22Rv1 (cell line): ENCODE measurements at regions not wholly inside any gene's neighbourhood (a gene's known extent, or its start where the extent isn't known, plus 50 kb on each side); places are given as distances from the start of the nearest gene placed in this dataset.

Experiments used
- H3K27ac ChIP-seq: fragments of 450-650 bp; 2 replicates; pipeline ENCODE4 v1.5.1; 2017
- CTCF ChIP-seq: fragments of 450-650 bp; IDR thresholded peaks from 2 replicates; pipeline ENCODE4 v1.5.1; 2017; ENCODE audit warnings: mild to moderate bottlenecking
- ZFX ChIP-seq: fragments of 450-650 bp; IDR thresholded peaks from 2 replicates; pipeline ENCODE4 v1.6.1; 2017; ENCODE audit warnings: antibody characterized with exemption, borderline replicate concordance

GRCh38 chr12:97342130-97342529 lies 120.5 kb upstream of the RMST start:
- H3K27ac ChIP-seq = no peak overlapping the region
- no peak for TF ChIP-seq CTCF
- no peak for TF ChIP-seq ZFX

GRCh38 chr12:97347956-97348355 lies 114.6 kb upstream of the RMST start:
- TF ChIP-seq ZFX (no peak), CTCF (no peak)

GRCh38 chr12:97358361-97358760 lies 104.2 kb upstream of the RMST start:
- no peak overlapping the region for H3K27ac ChIP-seq
- TF ChIP-seq ZFX (no peak), CTCF (no peak)

More at GRCh38 chr12:97347956-97348355, 114.6 kb upstream of the RMST start:
- H3K27ac ChIP-seq = no peak overlapping the region

- H3K27ac ChIP-seq = no peak overlapping the region
- no peak for TF ChIP-seq ZFX
Observed at GRCh38 chr12:97359021-97359690, 103.4 kb upstream of the RMST start.

- no peak for TF ChIP-seq CTCF
- no peak for TF ChIP-seq ZFX
Observed at GRCh38 chr12:97363693-97364092, 98.9 kb upstream of the RMST start.

GRCh38 chr12:97368462-97369163 lies 94.0 kb upstream of the RMST start:
- no peak for TF ChIP-seq ZFX
- no peak for TF ChIP-seq CTCF
- H3K27ac ChIP-seq = no peak overlapping the region

More at GRCh38 chr12:97363693-97364092, 98.9 kb upstream of the RMST start:
- no peak overlapping the region for H3K27ac ChIP-seq

GRCh38 chr12:97375310-97375709 lies 87.3 kb upstream of the RMST start:
- no peak overlapping the region for H3K27ac ChIP-seq
- no peak for TF ChIP-seq ZFX
- no peak for TF ChIP-seq CTCF
